GM21723 (cell line): ENCODE measurements at regions not wholly inside any gene's neighbourhood (a gene's known extent, or its start where the extent isn't known, plus 50 kb on each side); places are given as distances from the start of the nearest gene placed in this dataset.

Experiments
- ATAC-seq: cut with Tn5 transposase; IDR thresholded peaks from one replicate; pipeline ENCODE4 v1.9.1; 2021; ENCODE audit warnings: mild to moderate bottlenecking, moderate library complexity; ENCODE audit not compliant: unreplicated experiment

- ATAC-seq = no peak
Observed at GRCh38 chr5:5708367-5708919, 286.0 kb downstream of the ICE1 start.

- ATAC-seq = no peak
Observed at GRCh38 chr5:5705010-5705409, 282.5 kb downstream of the ICE1 start.

- ATAC-seq = no peak
Observed at GRCh38 chr5:5704352-5704751, 281.9 kb downstream of the ICE1 start.

GRCh38 chr5:5702934-5703333 lies 280.5 kb downstream of the ICE1 start:
- ATAC-seq = no peak

- ATAC-seq = no peak
Observed at GRCh38 chr5:5700549-5700948, 278.1 kb downstream of the ICE1 start.

GRCh38 chr5:5699062-5699461 lies 276.6 kb downstream of the ICE1 start:
- ATAC-seq = no peak

GRCh38 chr5:5695266-5695665 lies 272.8 kb downstream of the ICE1 start:
- no peak for ATAC-seq

- no peak for ATAC-seq
Observed at GRCh38 chr5:5688925-5689310, 266.4 kb downstream of the ICE1 start.

- no peak for ATAC-seq
Observed at GRCh38 chr5:5688194-5688924, 265.9 kb downstream of the ICE1 start.

GRCh38 chr5:5687113-5687512 lies 264.6 kb downstream of the ICE1 start:
- ATAC-seq = no peak

- no peak for ATAC-seq
Observed at GRCh38 chr5:5686356-5686755, 263.9 kb downstream of the ICE1 start.

GRCh38 chr5:5685737-5686136 lies 263.3 kb downstream of the ICE1 start:
- no peak for ATAC-seq

GRCh38 chr5:5683174-5683573 lies 260.7 kb downstream of the ICE1 start:
- no peak for ATAC-seq

GRCh38 chr5:5678909-5679308 lies 256.4 kb downstream of the ICE1 start:
- no peak for ATAC-seq

GRCh38 chr5:5677738-5678137 lies 255.3 kb downstream of the ICE1 start:
- no peak for ATAC-seq

- ATAC-seq = no peak
Observed at GRCh38 chr5:5676218-5676617, 253.7 kb downstream of the ICE1 start.

GRCh38 chr5:5675511-5675910 lies 253.0 kb downstream of the ICE1 start:
- ATAC-seq = no peak

- no peak for ATAC-seq
Observed at GRCh38 chr5:5671823-5672222, 249.3 kb downstream of the ICE1 start.

GRCh38 chr5:5667136-5667554 lies 244.7 kb downstream of the ICE1 start:
- no peak for ATAC-seq

GRCh38 chr5:5666369-5666768 lies 243.9 kb downstream of the ICE1 start:
- ATAC-seq = no peak

GRCh38 chr5:5666076-5666365 lies 243.5 kb downstream of the ICE1 start:
- no peak for ATAC-seq

GRCh38 chr5:5665225-5666075 lies 243.0 kb downstream of the ICE1 start:
- ATAC-seq = no peak
